GM12864 (cell line): ENCODE measurements at regions not wholly inside any gene's neighbourhood (a gene's known extent, or its start where the extent isn't known, plus 50 kb on each side); places are given as distances from the start of the nearest gene placed in this dataset.

Experiments used
- DNase-seq: peaks from one replicate; pipeline ENCODE4 v3.0.0-alpha.2; 2011; ENCODE audit warnings: low read depth
- H3K4me3 ChIP-seq: 2 replicates; pipeline ENCODE4 v1.5.1; 2011; ENCODE audit warnings: mild to moderate bottlenecking, low read depth, low read length, control low read depth
- TF ChIP-seq, protein P1 (sequence below): IDR thresholded peaks from 2 replicates; pipeline ENCODE4 v1.5.1; 2011; ENCODE audit warnings: low read depth, mild to moderate bottlenecking, moderate library complexity, low read length, control low read depth, inconsistent platforms; ENCODE audit errors: missing control alignments

GRCh38 chr5:112112346-112112745 is 306.7 kb downstream of the EPB41L4A start:
- no peak for DNase-seq
- no peak overlapping the region for H3K4me3 ChIP-seq
- TF ChIP-seq, protein P1, sequence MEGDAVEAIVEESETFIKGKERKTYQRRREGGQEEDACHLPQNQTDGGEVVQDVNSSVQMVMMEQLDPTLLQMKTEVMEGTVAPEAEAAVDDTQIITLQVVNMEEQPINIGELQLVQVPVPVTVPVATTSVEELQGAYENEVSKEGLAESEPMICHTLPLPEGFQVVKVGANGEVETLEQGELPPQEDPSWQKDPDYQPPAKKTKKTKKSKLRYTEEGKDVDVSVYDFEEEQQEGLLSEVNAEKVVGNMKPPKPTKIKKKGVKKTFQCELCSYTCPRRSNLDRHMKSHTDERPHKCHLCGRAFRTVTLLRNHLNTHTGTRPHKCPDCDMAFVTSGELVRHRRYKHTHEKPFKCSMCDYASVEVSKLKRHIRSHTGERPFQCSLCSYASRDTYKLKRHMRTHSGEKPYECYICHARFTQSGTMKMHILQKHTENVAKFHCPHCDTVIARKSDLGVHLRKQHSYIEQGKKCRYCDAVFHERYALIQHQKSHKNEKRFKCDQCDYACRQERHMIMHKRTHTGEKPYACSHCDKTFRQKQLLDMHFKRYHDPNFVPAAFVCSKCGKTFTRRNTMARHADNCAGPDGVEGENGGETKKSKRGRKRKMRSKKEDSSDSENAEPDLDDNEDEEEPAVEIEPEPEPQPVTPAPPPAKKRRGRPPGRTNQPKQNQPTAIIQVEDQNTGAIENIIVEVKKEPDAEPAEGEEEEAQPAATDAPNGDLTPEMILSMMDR: no peak

DNA sequence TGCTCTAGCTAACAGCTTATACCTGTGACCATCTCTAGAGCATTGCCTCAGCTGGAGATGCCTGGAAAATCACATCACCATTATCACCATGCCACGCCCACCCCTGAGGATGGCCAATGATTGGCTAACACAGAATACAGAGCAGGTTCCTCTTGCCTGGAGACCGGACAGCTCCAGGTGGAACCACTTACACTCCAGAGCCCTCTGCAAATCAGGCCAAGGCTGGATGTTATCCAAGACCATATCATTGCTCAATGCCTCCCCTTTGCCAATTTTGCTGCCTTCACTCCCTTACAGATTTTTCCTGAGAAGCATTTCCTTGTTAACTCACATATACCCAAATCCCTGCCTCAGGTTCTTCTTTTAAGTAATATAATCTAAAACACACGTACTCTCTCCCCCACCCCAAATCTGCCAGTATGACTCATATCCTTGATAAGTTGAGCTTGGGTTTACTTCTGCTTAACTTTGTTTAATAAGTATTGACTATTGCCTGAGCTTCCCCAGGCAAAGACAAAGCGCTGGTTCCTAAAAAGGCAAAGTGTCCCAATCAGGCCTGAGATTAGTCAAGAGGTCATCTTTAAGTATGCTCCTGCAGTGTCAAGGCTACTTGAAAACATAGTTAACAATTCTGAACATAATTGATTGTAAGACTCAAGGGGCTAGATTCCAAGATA is 309.6 kb downstream of the EPB41L4A start:
- no peak for DNase-seq
- H3K4me3 ChIP-seq: no peak overlapping the region
- TF ChIP-seq, protein P1: no peak

DNA sequence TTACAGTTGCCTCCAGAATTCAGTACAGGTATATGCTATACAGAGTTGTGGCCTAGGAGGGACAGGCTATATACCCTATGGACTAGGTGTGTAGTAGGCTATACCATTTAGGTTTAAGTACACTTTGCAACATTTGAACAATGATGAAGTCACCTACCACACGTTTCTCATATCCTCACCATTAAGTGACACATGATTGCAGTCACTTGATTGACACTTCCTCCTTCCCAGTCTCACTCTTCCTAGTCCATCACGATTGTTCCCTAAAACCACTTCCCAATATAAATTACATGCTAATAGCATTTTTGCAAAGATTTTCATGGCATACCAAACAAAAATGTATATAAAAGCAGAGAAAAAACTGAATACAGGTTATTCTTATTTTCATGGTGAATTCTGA is 312.2 kb downstream of the EPB41L4A start:
- DNase-seq: no peak
- TF ChIP-seq, protein P1: no peak
- no peak overlapping the region for H3K4me3 ChIP-seq

- no peak for DNase-seq
- no peak overlapping the region for H3K4me3 ChIP-seq
- TF ChIP-seq, protein P1: no peak
Observed at GRCh38 chr5:112097768-112098167, 321.3 kb downstream of the EPB41L4A start.

- no peak overlapping the region for H3K4me3 ChIP-seq
- DNase-seq: no peak
- TF ChIP-seq, protein P1: no peak
Observed at GRCh38 chr5:112087222-112087621, 330.2 kb upstream of the NREP start.

- no peak for DNase-seq
- H3K4me3 ChIP-seq: no peak overlapping the region
- TF ChIP-seq, protein P1: no peak
Observed at GRCh38 chr5:112086740-112087139, 329.7 kb upstream of the NREP start.

GRCh38 chr5:112084149-112084548 is 327.2 kb upstream of the NREP start:
- H3K4me3 ChIP-seq: no peak overlapping the region
- TF ChIP-seq, protein P1: no peak
- no peak for DNase-seq
